ENCODE measurements at regions not wholly inside any gene's neighbourhood (a gene's known extent, or its start where the extent isn't known, plus 50 kb on each side); places are given as distances from the start of the nearest gene placed in this dataset.

GRCh38 chr6:134846865-134847264, 103.0 kb downstream of the ALDH8A1 start:
- no peak for TF ChIP-seq DDX20 (tag; IDR thresholded peaks at IDR 0.05; ENCODE audit: low read depth)
- no peak for TF ChIP-seq ZNF174 (CRISPR knock-in tag; IDR thresholded peaks at IDR 0.05)
- TF ChIP-seq MLLT1 (IDR thresholded peaks at IDR 0.05): no peak
- no peak for TF ChIP-seq FIP1L1 (IDR thresholded peaks at IDR 0.05; ENCODE audit: low read depth, low read length, poor library complexity, severe bottlenecking)
- TF ChIP-seq HDAC8 (tag; IDR thresholded peaks at IDR 0.05): no peak
- TF ChIP-seq E2F4 (CRISPR knock-in tag; IDR thresholded peaks at IDR 0.05; ENCODE audit: low read depth): no peak
- no peak for TF ChIP-seq CCNT2 (IDR thresholded peaks at IDR 0.05; ENCODE audit: borderline replicate concordance, extremely low read depth, insufficient read length, low read depth, low read length)
- TF ChIP-seq HDAC1 (IDR thresholded peaks at IDR 0.05): no peak
